Right kidney (tissue), 1 donor: ENCODE measurements at regions not wholly inside any gene's neighbourhood (a gene's known extent, or its start where the extent isn't known, plus 50 kb on each side); places are given as distances from the start of the nearest gene placed in this dataset.
"Not testable (repeated sequence)": the region's sequence is repeated elsewhere in the genome, so short reads cannot be mapped to it uniquely, and the experiment has no call there.

ENCODE experiments used
- DNase-seq: peaks from one replicate; pipeline ENCODE4 v3.0.0-alpha.2; 2016

DNA sequence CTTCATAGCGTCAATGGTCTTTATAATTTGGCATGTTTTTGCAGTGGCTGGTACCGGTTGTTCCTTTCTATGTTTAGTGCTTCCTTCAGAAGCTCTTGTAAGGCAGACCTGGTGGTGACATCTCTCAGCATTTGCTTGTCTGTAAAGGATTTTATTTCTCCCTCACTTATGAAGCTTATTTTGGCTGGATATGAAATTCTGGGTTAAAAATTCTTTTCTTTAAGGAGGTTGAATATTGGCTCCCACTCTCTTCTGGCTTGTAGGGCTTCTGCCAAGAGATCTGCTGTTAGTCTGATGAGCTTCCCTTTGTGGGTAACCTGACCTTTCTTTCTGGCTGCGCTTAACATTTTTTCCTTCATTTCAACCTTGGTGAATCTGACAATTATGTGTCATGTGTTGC is 250.0 kb upstream of the CTNNB1 start:
- not testable (repeated sequence) for DNase-seq

DNA sequence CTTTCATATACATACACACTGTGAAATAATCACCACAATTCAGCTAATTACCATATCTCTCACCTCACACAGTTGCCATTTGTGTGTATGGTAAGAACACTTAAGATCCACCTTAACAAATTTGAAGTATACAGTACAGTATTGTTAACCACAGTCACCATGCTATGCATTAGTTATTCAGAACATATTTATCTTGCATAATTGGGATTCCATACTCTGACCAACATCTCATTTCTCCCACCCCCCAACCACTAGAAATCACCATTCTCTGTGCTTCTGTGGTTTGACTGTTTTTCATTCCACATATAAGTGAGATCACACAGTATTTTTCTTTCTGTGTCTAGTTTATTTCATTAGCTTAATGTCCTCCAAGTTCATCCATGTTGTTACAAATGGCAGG is 247.7 kb upstream of the CTNNB1 start:
- DNase-seq: no peak

DNA sequence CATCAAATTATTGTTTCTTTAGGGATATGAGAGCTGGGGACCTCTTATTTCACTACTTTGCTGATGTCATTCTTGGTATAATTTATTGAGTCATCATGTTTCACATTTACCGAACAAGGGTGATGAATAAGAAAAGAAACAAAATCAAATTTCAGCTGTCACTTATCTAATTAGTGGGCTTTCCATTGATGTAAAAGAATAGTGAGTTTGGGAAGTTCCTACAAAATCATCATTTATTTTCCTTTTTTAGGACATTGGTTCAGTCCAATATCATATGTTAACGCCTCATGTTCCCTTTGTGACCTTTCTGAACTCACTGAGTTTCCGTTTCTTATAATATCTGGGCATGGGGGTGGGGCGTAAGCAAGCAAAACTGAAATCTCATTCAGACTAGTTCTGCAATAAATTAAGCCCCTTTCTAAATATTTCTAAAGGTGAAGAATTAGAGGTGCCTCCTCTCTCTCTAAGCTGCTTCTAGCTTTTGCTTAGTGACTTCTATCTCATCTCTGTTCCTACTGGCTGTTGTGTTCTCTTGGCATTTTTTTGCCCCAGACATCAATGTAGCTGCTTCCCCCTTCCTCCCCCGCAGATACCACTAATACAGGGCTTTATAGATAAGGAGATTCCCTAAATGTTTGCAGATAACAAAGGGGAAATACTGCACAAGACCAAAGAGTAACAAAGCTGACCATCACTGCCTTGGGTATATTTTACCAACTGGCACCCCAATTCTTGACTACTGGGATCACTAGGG is 238.0 kb upstream of the CTNNB1 start:
- no peak for DNase-seq

DNA sequence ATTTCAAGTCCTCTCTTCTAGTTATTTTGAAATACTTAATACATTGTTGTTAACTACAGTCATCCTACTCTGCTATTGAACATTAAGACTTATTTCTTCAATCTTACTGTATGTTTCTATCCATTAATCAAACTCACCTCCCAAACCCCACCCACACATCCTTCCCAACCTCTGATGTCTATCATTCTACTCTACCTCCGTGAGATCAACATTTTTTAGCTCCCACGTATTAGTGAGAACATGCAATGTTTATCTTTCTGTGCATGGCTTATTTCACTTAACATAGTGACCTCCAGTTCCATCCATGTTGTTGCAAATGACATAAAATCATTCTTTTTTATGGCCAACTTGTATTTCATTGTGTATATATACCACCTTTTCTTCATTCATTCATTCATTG is 236.6 kb upstream of the CTNNB1 start:
- no peak for DNase-seq

DNA sequence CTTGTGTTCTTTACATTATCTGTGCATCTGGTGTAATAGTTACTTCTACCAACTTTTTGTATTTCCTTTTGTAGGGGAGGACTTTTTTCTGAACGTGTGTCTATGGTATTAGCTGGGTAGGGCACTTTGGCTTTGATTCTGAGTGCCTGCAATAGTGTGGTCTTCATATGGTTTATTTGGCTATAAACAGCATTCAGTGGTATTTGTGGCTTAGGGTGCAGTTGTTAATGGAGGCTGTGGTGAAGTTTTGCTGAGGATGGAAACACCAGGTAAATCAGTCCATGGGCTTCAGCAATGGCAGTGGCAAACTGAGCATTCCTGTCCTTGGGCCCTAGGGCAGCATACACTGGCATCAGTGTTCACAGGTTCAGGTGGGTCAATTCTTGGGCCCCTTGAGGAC is 230.6 kb upstream of the CTNNB1 start:
- DNase-seq: no peak

DNA sequence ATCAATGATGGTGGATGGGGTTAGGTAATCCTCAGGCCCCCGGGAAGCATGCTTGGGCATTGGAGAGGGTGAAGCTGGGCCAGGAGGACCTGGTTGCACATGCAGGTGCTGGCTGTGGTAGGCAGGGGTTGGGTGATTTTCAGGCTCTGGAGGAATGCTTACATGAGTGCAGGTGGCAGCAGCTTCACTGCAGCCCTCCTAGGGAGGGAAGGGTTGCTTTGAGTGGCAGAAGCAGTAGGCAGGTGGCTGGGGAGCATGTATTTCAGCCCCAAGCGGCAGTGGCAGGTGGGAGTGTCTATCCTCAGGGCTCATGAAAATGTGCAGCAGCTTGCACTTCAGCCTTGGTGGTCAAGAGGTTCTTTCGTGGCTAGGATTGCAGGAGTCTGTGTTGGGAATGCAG is 230.0 kb upstream of the CTNNB1 start:
- DNase-seq: no peak

DNA sequence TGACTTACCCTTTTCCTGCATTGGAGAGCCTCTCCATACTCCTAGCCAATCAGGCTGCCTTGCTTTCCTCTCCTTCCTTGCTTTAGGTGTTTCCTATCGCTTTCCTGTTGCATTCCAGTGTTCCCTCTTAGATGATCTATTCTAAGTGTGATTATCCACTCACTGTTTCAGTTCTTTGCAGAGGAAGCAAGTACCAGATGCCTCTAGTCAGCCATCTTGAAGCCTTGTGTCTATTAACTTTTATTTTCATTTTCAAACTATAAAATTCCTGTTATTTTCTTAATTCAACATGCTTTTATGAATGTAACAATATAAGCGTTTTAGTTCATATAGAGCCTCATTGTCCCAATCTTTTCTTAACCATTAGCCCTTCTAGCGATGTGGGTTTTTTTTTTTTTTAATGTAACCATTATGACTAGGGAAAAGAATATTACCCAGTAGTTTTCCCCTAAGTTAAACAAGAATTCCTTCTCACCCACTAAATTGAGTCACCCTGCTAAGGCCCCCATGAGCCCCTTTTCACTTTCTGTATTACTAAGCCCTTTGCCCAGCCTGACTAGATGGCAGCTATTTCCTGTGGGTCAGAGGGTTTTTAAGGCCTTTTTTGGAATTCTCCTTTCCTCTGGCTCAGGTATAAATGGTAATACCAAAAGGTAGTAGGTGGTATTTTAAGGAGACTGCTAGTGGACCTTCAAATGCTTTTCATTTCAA is 229.4 kb upstream of the CTNNB1 start:
- DNase-seq: no peak

DNA sequence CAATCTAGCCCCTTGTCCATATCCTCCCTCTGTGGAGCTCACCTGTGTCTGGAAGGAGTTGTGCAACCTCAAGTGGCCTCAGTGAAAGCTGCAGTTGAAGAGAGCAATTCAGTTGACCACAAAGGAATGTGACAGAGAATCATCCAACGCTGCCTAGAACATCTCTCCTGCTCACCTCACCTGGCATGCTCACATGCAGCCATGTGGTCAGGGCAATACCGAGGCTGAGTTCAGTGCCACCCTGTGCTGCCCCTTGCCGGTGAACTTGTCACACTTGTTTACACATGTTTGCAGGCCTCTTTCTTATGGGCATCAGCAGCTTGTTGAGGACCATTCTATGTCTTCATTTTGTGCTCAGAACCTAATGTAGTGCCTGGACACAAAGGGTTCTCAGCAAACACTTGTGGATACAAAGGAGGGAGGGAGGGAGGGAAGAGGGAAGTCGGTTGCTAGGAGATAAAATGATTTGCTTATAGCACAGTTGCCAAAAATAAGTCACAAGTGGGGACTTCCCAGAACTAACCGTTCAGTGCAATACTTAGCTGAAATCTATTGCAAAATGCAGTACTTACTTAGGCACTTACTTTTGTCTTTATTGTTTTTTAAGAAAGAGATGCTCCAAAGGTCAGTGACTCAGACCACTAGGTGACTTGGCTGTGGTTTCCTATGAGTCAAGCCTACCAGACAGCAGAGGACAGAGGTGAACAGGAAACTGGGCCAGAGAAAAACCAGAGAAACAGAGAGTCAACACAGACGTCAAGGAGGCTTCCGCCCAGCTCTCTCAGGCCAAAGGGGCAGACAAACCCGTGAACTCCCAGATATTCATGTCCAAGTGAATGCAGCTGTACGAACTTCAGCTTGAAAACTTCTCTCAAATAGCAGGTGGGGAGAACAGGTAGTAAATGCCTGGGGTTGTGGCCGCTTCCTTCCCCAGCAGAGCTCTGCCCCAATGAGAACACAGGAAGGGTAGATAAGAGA is 227.8 kb upstream of the CTNNB1 start:
- DNase-seq: no peak

DNA sequence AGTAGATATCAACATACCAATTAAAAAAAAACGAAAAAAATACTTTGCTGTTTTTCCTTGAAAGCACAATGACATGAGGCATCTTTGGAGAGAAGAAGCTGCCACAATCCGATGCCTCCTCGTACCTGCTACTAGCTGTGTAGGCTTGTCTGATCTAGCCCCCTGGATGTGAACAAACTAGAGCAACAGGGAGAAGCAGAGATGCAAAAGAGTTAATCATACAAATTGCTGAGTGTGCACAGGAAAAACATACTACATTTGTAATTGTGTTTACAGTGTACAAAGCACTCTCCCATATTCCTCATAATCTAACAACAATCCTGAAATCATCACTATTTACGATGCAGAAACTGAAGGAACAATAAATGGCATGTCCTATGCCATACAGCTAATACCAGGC is 227.0 kb upstream of the CTNNB1 start:
- no peak for DNase-seq

DNA sequence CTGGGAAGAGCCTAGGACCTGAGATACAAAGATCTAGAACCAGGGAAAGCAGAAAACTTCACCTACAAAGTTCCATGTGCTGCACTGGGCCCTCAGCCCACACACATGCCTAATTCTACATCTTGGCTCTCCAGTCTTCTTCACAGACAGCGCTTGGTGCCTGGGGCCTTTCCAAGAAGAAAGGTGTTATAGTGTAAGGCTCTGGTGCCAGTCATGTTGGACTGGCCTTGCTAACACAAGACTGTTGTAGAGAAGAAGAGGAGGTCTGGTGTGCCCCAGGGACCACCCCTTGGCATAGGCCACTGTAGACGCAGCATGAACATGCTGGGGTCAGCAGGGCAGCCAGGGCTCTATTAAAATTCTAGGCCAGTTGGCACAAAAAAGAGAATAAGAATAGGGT is 226.2 kb upstream of the CTNNB1 start:
- no peak for DNase-seq

DNA sequence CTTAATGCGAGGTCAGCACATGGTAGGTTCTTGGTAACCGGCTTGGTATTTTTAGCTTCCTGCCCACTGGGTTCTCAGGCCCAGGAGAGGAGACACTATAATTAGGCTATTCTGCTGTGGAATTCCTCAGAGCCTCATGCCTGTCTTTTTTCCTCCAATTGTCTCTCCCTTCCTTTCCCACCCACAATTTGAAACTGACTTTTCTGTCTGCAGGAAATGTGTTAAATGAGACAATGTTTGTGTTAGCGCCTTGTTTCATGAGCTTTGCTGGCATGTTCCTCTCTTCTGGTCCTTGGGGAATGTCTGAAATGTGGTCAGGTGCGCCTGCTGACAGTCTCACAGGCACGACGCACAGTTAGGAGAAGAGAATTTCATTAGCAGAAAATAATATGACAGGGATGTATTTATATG is 223.6 kb upstream of the CTNNB1 start:
- DNase-seq: no peak

DNA sequence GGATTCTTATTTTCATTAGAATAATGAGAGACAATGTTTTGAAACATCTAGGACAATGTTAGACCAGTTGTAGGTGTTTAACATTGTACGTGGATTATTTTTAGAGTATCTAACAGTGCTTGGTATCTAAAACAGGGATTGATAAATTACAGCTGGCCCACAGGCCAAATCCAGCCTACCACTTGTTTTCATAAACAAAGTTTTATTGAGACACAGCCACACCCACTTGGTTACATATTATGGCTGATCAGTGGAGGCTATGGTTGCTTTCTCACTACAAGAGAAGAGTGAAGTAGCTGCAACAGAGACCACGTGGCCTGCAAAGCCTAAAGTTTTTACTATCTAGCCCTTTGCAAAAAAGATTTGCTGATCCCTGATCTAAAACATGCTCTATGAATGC is 223.1 kb upstream of the CTNNB1 start:
- no peak for DNase-seq

DNA sequence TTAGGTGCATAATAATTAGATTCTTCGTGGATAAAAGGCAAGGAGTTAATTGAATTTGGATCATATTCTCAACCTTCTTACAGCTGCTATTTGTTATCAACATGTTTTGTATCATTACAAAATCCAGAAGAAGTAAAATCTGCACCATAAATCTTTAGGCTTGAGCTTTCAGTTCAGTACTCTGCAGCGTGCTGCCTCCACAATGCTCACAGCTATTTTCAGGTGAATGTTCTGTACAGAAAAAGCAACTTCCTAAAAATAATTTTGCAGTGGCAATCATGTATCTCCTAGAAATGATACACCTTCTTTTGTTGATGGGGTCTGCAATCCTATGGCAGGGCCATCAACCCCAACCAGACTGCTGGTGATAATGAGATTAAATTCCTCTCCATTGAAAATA is 220.9 kb upstream of the CTNNB1 start:
- no peak for DNase-seq

DNA sequence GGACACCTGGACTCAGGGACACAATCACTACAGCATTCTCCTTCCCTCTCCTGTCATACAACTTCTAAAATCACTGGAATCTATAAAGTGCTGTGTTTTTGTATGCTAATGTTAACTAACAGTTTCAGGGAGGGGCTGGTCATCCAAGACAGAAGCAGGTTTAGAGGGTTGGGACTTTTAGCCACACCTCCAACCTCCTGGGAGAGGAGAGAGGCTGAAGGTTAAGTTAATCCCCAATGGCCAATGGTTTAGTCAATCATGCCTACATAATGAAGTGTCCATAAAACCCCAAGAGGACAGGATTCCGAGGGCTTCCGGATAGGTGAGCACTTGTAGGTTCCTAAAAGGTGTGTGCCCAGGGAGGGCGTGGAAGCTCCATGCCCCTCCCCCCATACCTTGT is 219.3 kb upstream of the CTNNB1 start:
- DNase-seq: no peak

DNA sequence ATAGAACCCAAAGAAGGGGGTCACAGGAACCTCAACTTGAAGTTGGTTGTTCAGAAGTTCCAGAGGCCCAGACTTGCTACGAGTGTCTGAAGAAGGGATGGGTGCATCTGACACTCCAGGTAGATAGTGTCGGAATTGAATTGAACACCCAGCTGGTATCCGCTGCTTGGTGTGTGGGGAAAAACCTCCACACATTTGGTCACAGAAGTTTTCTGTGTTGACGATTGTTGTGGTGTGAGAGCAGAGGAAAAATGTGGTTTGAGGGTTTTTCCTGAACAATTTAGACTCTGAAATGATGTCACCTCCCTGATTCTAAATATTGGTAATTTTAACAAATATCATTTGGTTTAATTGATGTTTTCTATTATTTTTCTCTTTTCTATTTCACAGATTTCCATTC is 218.8 kb upstream of the CTNNB1 start:
- DNase-seq: no peak

DNA sequence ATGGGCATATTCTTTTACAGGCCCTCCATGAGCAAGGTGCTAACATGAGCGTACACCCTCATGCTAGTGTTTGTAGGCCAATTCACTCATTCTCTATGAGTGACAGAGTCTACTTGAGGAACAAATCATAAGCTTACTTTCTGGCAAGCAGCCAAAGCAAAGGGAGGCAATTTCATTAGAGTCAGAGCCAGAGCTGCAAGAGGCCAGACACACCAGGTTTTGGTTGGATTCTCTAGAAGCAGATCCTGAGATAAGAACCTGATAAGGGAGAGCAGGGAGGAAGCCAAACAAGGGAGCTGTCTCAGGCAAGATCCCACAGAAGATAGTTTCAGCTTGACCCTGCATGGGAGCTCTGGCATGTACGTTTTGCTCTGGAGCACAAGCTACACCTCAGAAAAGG is 214.1 kb upstream of the CTNNB1 start:
- DNase-seq: no peak

DNA sequence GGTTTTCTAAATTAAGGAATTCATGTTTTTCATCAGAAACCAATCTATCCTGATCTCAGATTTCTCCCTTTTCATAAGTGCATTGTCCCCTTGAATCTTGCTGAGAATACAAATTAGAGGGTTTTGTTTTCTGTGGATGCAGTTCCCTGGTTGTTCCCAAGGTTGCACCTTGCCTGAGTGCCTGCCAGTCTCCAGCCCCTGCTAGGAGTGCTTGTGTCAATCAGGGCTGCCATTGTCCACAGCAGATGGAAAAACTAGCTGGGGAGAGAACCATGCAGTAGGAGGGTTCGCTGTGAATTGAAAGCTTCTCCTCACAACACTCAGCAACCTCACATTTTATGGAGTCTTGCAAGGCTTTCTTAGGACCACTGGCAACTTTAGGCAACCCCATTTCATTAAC is 210.8 kb upstream of the CTNNB1 start:
- DNase-seq: no peak

DNA sequence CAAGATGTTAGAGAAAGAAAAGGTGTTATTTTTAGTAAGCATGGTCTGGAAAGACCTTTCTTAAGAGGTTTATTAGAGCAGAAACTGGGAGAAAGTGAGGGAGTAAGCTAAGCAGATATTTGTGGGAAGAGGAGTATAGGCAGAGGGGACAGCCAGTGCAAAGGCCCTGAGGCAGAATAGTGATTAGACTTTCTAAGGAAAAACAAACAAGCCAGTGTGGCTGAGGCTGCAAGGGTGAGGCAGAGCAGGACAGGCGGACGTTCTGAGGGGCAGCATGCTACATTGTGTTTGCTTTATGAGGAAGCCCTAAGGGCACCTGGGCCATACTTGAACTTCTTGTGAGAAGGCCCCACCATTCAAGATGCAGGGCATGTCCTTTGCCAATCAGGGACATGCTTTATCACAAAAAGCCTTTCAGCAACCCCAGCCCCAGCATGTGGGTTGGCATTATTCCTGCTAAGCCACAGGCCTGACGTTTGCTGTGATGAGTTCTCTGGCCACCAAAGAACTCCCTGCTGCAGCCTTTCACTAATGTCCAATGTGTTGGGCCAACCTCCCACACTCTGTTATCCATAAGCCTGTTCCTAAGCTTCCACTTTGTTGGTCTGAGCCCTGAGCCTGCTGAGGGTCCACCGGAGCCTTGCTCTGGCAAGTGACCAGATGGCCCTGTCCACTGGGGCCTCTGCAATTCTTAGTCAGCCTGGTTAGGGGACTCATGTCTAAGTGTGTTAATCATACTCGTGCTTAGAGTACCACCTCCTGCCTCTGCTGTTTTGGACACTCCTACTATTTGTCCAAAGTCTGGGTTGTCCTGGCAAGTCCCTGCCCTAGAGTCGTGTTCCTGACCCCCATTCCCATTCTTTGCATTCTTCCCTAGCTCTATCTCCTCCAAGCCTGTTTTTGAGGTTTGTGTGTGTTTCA is 209.9 kb upstream of the CTNNB1 start:
- DNase-seq: no peak

DNA sequence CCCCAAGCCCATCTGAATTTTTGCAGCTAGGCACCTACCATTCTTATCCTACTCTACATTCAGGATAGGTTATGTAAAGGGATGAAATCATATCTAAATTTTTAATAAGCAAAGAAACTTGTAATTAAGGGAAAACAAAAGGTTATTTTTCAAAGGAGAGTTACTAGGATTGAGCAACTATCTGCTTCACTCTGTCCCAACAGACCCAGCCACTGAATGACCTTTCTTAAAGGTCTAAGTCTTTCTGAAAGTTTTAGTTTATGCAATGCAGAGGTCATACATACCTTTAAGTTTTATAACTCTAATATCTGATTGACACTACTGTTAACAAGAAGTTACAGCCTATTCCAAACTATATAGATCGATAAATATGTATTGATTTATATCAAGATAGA is 209.2 kb upstream of the CTNNB1 start:
- DNase-seq: no peak

DNA sequence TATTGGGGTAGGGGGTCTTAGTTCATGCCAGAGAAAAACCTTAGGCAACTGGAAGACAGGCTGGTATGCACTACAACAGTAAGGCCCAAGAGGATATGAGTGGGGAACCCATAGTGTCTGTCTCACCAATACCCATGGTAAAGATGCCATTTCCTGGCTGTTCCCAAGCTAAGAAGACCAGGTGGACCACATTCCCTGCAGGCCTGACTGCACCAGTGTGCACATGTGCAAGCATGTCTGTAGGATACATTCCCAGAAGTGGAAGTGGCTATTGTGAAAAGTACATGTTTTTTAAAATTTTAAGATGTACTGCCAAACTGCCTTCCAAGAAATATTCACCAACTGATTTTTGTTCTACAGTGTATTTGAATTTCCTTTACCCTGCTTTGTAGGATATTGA is 207.3 kb upstream of the CTNNB1 start:
- DNase-seq: no peak

DNA sequence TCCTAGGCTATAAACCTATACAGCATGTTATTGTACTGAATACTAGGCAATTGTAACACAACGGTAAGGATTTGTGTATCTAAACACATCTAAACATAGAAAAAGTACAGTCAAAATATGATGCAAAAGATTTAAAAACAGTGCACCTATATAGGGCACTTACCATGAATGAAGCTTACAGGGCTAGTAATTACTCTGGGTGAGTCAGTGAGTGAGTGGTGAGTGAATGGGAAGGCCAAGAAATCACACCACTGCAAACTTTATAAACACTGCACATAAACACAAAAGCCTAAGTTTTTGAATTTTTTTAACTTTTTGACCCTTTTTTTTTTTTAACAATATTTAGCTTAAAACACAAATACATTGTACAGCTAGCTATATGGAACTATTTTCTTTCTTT is 204.7 kb upstream of the CTNNB1 start:
- no peak for DNase-seq

DNA sequence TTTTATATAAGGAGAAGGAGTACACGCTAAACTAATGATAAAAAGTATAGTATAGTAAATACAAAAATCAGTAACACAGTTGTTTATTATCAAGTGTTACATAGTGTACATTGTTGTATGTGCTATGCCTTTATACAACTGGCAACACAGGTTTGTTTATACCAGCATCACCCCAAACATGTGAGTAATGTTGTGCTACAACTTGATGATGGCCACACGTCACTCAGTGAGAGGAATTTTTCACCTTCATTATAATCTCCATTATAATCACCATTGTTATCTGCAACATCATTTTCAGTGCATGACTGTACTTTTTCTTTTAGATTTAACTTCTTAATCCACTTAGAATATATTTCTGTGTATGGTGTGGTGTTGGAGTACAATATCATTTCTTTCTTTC is 204.0 kb upstream of the CTNNB1 start:
- DNase-seq: no peak
